RWPE2 (cell line): ENCODE measurements at regions not wholly inside any gene's neighbourhood (a gene's known extent, or its start where the extent isn't known, plus 50 kb on each side); places are given as distances from the start of the nearest gene placed in this dataset.
A peak's percentile ranks its signal among the peaks of the same experiment; 100 is the strongest.

ENCODE experiments used
- ATAC-seq: fragments of 200-7000 bp; cut with Tn5 transposase; 3 replicates; pipeline ENCODE4 v1.9.1; 2021; ENCODE audit warnings: low read depth
- DNase-seq: peaks from one replicate; pipeline ENCODE4 v3.0.0-alpha.2; 2020; ENCODE audit warnings: low spot score
- H3K27ac ChIP-seq: fragments of 450-650 bp; 2 replicates; pipeline ENCODE4 v1.5.1; 2017; ENCODE audit warnings: mild to moderate bottlenecking; ENCODE audit not compliant: poor library complexity, severe bottlenecking
- H3K27me3 ChIP-seq: fragments of 250-450 bp; sonication (Bioruptor Pico); 2 replicates; pipeline ENCODE4 v1.5.1; 2021; ENCODE audit warnings: mild to moderate bottlenecking, moderate library complexity; ENCODE audit not compliant: insufficient read depth, poor library complexity, severe bottlenecking
- H3K36me3 ChIP-seq: fragments of 250-450 bp; sonication (Bioruptor Pico); 2 replicates; pipeline ENCODE4 v1.5.1; 2020; ENCODE audit warnings: low read depth, mild to moderate bottlenecking, moderate library complexity
- H3K4me1 ChIP-seq: fragments of 250-450 bp; sonication (Bioruptor Pico); 2 replicates; pipeline ENCODE4 v1.5.1; 2021; ENCODE audit warnings: mild to moderate bottlenecking, moderate library complexity; ENCODE audit not compliant: insufficient read depth, poor library complexity, severe bottlenecking
- H3K4me3 ChIP-seq: fragments of 250-450 bp; sonication (Bioruptor Pico); 2 replicates; pipeline ENCODE4 v1.5.1; 2021; ENCODE audit warnings: mild to moderate bottlenecking, moderate library complexity; ENCODE audit not compliant: severe bottlenecking
- H3K9me3 ChIP-seq: fragments of 250-450 bp; sonication (Bioruptor Pico); 2 replicates; pipeline ENCODE4 v1.5.1; 2021; ENCODE audit warnings: mild to moderate bottlenecking, moderate library complexity; ENCODE audit not compliant: severe bottlenecking
- TF ChIP-seq, protein P1 (sequence below): fragments of 450-650 bp; IDR thresholded peaks from one replicate; pipeline ENCODE4 v1.5.1; 2017; ENCODE audit warnings: mild to moderate bottlenecking, moderate library complexity; ENCODE audit not compliant: poor library complexity, severe bottlenecking

DNA sequence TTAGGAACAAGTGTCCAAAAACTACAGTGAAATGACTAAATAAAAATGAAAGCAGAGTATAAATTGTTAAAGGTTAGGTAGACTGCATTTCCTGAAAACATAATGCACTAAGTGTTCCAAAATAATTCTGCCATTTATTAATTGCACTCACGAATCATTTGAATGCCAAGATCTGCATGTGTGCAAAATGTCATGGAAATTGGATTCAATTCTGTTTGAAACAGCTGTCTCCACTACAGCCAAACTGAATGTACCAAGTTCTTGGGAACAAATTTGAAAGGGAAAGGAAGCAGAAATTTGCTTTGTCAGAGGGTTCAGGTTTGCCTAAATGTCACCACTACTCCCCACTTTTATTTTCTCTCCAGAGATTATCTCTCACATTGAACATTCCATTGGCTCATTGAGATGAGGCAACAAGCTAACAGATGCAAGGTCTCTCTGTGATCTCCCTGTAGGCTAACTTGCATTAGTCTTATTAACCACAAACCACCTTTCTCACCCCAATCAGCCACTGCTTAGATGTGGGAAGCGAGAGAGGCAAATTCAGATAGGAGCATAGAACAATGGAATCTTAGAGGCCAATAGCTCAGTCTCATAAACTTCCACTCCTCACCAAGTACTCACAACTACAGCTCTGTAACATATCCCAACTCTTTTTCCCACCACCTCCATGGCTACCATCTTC is 226.6 kb downstream of the KDR start:
- peaks cover 10% of the 10 kb centered on the region for H3K4me1 ChIP-seq
- H3K36me3 ChIP-seq, result no peaks in the 10 kb centered on the region
- TF ChIP-seq, protein P1, sequence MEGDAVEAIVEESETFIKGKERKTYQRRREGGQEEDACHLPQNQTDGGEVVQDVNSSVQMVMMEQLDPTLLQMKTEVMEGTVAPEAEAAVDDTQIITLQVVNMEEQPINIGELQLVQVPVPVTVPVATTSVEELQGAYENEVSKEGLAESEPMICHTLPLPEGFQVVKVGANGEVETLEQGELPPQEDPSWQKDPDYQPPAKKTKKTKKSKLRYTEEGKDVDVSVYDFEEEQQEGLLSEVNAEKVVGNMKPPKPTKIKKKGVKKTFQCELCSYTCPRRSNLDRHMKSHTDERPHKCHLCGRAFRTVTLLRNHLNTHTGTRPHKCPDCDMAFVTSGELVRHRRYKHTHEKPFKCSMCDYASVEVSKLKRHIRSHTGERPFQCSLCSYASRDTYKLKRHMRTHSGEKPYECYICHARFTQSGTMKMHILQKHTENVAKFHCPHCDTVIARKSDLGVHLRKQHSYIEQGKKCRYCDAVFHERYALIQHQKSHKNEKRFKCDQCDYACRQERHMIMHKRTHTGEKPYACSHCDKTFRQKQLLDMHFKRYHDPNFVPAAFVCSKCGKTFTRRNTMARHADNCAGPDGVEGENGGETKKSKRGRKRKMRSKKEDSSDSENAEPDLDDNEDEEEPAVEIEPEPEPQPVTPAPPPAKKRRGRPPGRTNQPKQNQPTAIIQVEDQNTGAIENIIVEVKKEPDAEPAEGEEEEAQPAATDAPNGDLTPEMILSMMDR, result no peak
- H3K4me3 ChIP-seq, result no peak overlapping the region
- H3K27ac ChIP-seq, result no peak overlapping the region
- no peak for ATAC-seq
- no peaks in the 10 kb centered on the region for H3K9me3 ChIP-seq
- H3K27me3 ChIP-seq, result no peaks in the 10 kb centered on the region
- DNase-seq, result no peak

DNA sequence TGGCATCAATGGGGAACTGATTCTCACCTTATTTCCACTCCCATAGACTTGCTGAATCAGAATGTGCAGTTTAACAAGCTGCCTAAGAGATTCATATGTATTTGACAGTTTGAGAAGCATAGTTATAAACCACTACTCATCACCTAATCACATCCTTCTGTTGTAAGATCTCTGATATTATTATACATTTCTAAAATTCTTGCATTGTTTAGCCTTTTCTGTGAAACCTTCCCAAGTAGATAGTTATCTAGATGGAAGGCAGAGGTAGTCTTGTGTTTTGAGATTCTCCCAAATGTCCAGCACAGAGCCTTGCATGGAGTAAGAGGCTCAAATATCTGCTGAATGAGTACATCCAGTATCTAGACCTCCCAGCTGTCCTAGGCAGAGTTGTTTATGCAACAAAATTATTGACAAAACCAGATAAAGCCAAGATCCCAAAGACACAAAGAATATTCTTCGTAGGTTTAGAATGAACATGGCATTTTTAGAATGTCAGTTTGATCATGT is 227.3 kb downstream of the KDR start:
- TF ChIP-seq, protein P1, result no peak
- no peak overlapping the region for H3K27ac ChIP-seq
- no peaks in the 10 kb centered on the region for H3K36me3 ChIP-seq
- ATAC-seq (no peak), DNase-seq (no peak)
- H3K9me3 ChIP-seq, result no peaks in the 10 kb centered on the region
- peaks cover 10% of the 10 kb centered on the region for H3K4me1 ChIP-seq
- no peaks in the 10 kb centered on the region for H3K27me3 ChIP-seq
- no peak overlapping the region for H3K4me3 ChIP-seq

DNA sequence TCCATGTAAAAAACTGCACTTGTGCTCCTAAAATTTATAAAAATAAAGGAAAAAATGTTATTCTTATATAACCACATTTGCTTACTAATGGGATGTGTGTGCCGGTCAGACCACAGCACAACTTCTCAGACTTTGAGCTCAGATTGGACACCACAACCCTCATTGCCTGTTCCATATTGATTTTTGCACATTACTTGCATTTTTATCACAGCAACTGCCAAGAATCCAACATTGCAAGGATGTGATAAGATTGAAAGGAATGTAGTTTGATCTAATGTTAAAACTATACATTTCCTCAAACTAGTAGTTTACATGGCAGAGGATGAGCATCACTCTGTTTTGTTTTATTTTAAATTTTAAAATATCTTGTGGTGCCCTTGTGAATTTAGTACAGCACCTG is 227.8 kb downstream of the KDR start:
- TF ChIP-seq, protein P1, result no peak
- Histone ChIP-seq H3K36me3 (no peaks in the 10 kb centered on the region), H3K9me3 (no peaks in the 10 kb centered on the region), H3K27me3 (no peaks in the 10 kb centered on the region), H3K27ac (no peak overlapping the region), H3K4me1 (peaks cover 7% of the 10 kb centered on the region), H3K4me3 (no peak overlapping the region)
- no peak for ATAC-seq
- DNase-seq, result no peak

DNA sequence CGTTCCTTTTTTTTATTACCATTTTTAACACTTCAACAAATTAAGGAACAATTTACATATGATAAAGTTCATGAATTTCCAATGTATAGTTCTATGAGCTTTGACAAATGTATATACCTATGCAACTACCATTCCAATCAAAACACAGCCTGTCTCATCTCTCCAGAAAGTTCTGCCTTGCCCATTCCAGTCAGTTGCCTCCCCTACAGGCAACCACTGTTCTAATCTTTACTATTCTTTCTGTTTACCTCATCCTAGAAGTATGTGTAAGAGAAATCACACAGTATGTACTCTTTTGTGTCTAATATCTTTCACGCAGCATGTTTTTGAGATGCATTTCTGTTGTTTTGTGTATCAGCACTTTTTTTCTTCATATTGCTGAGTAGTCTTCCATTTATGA is 224.9 kb downstream of the KIT start:
- H3K27me3 ChIP-seq, result no peaks in the 10 kb centered on the region
- H3K27ac ChIP-seq, result no peak overlapping the region
- TF ChIP-seq, protein P1, result no peak
- DNase-seq (no peak), ATAC-seq (no peak)
- no peaks in the 10 kb centered on the region for H3K36me3 ChIP-seq
- H3K4me3 ChIP-seq, result no peak overlapping the region
- no peaks in the 10 kb centered on the region for H3K4me1 ChIP-seq
- no peaks in the 10 kb centered on the region for H3K9me3 ChIP-seq

DNA sequence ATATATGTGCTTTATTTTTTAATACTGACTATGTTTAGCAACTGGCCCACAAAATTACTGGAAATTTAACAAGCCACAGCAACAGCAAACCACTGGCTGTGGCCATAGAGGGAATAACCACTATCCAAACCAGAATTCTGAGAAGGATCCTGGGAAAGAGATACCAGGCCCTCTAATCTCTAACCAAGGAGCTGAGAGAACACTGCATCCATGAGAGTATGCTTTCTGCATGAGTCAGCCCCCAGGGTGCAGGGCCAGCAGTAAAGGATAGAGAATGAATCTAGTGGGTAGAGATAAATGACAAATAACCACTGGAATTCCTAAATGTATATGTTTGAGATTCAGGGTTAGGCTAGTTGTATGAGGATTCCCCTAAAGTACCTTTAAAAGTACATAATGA is 221.8 kb downstream of the KIT start:
- H3K36me3 ChIP-seq, result no peaks in the 10 kb centered on the region
- H3K27ac ChIP-seq, result no peak overlapping the region
- no peak for DNase-seq
- no peaks in the 10 kb centered on the region for H3K4me1 ChIP-seq
- H3K27me3 ChIP-seq, result no peaks in the 10 kb centered on the region
- no peaks in the 10 kb centered on the region for H3K9me3 ChIP-seq
- no peak overlapping the region for H3K4me3 ChIP-seq
- ATAC-seq, result peak; percentile 19; the same call in 1 of the 3 replicates
- TF ChIP-seq, protein P1, result no peak
